GM18517 (cell line): ENCODE measurements at regions not wholly inside any gene's neighbourhood (a gene's known extent, or its start where the extent isn't known, plus 50 kb on each side); places are given as distances from the start of the nearest gene placed in this dataset.
"Not testable (repeated sequence)": the region's sequence is repeated elsewhere in the genome, so short reads cannot be mapped to it uniquely, and the experiment has no call there.

ENCODE experiments used
- ATAC-seq: cut with Tn5 transposase; IDR thresholded peaks from one replicate; pipeline ENCODE4 v1.9.1; 2021; ENCODE audit warnings: mild to moderate bottlenecking, moderate library complexity; ENCODE audit not compliant: unreplicated experiment

GRCh38 chr4:156419080-156419685, 465.5 kb upstream of the CTSO start:
- no peak for ATAC-seq

DNA sequence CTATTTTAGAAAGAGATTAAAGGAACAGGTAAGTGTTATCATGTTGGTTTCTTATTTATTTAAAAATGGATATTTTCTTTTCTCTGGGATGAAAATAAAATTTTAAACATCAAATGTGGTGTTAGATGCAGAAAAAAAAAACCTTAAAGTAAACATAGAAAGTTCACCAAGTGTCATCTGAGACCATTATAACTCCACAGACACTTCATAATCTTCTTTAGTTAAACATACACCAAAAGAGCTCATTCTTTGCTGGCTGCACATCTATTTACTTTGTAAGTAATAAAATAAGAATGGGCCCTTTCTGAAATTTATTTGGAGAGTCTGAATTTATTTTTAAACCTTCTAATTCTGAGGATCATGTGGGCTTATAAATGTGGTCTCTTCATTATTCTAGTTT, 460.7 kb upstream of the CTSO start:
- no peak for ATAC-seq

- no peak for ATAC-seq
These were observed 459.8 kb upstream of the CTSO start for GRCh38 chr4:156413239-156414135.

DNA sequence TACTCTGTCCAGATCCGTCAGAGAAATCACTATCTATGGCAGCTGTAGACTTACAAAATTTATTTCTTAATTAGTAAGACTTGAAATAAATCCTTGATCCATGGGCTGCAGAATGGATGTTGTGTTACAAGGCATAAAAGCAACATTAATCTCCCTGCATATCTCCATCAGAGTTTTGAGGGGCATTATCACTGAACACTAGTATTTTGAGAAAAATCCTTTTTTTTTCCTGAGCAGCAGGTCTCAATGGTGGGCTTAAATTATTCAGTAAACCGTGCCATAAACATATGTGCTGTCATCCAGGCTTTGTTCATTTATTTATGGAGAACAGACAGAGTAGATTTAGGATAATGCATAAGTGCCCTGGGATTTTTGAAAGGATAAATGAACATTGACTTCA, 457.9 kb upstream of the CTSO start:
- ATAC-seq, result no peak

DNA sequence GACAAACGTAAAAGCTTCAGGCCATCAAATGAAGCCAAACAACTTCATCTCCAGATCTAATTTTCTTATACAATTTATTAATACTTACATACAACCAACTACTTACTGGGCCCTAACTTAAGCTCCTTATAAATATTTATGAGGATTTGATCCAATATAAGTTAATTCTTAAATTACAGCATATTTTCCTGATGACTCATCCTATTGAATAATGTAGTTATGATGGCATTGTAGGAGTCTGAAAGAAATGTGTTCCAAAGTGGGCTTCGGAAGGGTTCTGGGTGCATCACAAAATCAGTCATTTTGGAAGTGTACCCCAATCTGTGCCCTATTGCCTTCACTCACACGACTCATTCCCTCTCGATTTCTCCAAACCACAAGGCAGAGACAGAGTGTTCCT, 455.1 kb upstream of the CTSO start:
- ATAC-seq, result no peak

- no peak for ATAC-seq
These were observed 447.7 kb upstream of the CTSO start for GRCh38 chr4:156401371-156401770.

- ATAC-seq, result no peak
These were observed 442.9 kb upstream of the CTSO start for GRCh38 chr4:156396534-156396933.

DNA sequence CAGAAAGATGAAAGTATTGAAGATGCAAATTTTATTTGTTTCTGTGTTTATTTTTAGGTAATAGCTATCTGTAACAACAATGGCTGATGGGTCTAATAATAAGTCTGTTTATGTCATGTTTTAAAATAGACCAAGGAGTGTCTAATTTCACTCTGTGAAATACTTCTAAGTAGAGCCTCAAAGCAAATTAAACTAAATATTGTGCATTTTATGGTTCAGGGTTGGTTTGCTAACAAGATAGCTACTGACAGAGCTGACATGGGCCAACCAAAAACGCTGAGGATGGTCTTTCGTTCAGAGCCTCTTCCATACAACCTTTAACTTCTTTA, 437.6 kb upstream of the CTSO start:
- no peak for ATAC-seq

GRCh38 chr4:156390599-156391324, 437.1 kb upstream of the CTSO start:
- no peak for ATAC-seq

DNA sequence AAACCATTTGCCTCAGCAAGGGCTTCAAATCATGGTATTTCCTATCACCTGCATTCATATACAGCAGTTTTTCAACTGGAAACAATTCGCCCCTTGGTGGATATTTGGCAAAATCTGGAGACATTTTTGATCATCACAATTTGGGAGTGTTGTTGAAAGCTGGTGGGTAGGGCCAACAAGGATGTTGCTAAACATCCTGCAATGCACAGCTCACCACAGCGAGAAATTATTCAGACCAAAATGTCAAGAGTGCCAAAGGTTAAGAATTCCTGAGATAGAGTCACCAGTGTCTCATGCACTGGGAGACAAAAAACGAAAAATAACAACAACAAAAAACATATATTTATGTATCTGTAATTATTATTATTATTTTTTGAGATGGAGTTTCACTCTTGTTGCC, 435.2 kb upstream of the CTSO start:
- ATAC-seq, result no peak

GRCh38 chr4:156378033-156378665, 424.5 kb upstream of the CTSO start:
- ATAC-seq, result peak; percentile 49

- ATAC-seq, result no peak
These were observed 423.5 kb upstream of the CTSO start for GRCh38 chr4:156377036-156377710.

DNA sequence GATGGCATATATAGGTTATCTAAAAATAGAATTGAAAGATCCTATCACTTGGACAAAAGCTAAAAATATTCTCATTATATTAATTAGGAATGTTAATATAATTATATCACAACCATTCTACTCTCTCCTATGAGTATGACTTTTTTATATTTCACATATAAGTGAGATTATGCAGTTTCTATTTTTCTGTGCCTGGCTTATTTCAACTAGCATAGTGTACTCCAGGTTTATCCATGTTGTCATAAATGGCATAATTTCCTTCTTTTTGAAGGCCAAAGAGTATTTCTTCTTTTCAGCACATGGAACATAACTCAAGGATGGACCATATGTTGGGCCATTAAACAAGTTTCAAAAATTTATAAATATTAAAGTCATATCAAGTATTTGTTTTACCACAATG, 421.2 kb upstream of the CTSO start:
- no peak for ATAC-seq

DNA sequence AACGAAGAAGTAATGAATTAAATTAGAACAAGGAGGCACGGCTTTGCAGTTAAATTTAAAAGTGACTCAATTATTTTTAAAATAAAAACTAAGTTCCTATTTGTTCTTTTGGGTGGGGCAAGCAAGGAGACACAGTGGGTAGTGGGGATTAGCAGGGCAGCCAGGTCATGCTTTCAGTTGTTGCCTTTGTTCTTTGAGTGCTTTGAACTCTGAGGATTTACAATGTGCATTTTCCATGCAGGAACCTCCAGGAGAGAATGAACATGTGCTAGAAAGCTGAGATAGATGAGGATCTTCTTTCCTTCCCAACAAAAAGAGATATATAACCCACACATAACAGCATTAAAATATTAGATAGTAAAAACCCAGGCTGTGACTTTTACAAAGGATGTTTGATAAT, 420.4 kb upstream of the CTSO start:
- no peak for ATAC-seq

DNA sequence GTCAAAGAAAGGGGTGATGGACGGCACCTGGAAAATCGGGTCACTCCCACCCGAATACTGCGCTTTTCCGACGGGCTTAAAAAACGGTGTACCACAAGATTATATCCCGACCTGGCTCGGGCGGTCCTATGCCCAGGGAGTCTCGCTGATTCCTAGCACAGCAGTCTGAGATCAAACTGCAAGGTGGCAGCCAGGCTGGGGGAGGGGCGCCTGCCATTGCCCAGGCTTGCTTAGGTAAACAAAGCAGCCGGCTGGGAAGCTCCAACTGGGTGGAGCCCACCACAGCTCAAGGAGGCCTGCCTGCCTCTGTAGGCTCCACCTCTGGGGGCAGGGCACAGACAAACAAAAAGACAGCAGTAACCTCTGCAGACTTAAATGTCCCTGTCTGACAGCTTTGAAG, 413.8 kb upstream of the CTSO start:
- not testable (repeated sequence) for ATAC-seq

GRCh38 chr4:156362581-156362980, 408.9 kb upstream of the CTSO start:
- no peak for ATAC-seq

DNA sequence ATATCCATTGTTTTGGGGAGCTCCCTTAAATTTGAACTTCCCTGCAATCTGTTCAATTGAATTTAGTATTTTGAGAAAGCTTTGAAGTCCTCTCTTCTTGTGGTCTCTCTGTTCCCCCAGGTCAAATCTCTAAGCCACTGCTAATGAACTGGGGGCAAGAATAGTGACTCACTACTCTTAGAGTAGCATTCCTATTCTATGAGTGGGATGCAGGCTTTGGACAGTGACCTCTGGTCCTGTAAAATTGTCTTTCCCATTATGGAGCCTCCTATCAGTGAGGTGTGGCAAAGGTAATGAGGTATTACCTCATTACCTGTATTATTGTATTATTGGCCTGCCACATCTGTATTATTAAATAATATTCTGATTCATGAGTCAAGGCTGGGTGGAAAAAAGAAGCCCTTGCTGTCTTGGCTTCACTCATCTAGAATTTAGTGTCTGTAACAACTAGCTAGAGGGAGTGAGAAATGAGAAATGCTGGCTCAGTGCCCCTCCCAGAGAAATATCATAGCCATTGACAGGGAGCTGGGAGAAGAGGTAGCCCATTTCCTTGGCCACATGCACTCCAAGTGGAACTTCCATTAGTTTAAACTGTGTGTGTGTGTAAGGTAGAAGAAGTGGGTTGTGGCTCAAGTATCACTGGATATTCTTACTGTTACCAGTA, 393.9 kb upstream of the CTSO start:
- no peak for ATAC-seq

DNA sequence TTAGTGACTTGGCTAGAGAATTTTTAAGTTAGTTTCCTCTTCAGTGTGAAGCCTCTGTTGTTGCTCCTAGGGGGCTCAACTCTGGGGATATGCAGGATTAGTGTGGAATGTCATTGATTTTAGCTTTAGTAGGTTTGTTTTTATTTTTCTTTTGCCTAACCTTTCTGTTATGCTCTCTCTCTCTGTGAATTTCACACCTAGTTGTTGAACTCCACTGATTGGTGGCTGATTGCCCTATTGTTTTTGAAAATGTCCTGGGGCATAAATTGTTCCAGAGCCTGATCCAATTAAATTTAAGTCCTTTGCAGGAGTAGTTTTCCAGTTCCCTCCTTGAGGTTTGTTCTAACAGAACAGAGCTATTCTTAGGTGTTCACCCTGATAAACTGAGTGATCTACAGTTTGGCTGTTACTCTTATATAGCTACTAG, 393.3 kb upstream of the CTSO start:
- no peak for ATAC-seq

GRCh38 chr4:156344397-156344796, 390.7 kb upstream of the CTSO start:
- no peak for ATAC-seq

- ATAC-seq, result no peak
These were observed 382.8 kb upstream of the CTSO start for GRCh38 chr4:156336511-156336910.
